SU-DHL-6 (cell line): ENCODE measurements at regions not wholly inside any gene's neighbourhood (a gene's known extent, or its start where the extent isn't known, plus 50 kb on each side); places are given as distances from the start of the nearest gene placed in this dataset.

ENCODE experiments used
- CTCF ChIP-seq: fragments of 200-600 bp; sonication (generic); IDR thresholded peaks from one replicate; pipeline ENCODE4 v1.5.1; 2017; ENCODE audit warnings: antibody characterized with exemption, mild to moderate bottlenecking, low read length, moderate library complexity; ENCODE audit not compliant: insufficient read depth, poor library complexity, severe bottlenecking
- EZH2phosphoT487 ChIP-seq: fragments of 200-600 bp; sonication (generic), shearing (Covaris generic); conservative IDR thresholded peaks from 2 replicates; pipeline ENCODE4 v1.6.1; 2018; ENCODE audit warnings: mild to moderate bottlenecking, antibody characterized with exemption, low read length, moderate library complexity, mixed read lengths

DNA sequence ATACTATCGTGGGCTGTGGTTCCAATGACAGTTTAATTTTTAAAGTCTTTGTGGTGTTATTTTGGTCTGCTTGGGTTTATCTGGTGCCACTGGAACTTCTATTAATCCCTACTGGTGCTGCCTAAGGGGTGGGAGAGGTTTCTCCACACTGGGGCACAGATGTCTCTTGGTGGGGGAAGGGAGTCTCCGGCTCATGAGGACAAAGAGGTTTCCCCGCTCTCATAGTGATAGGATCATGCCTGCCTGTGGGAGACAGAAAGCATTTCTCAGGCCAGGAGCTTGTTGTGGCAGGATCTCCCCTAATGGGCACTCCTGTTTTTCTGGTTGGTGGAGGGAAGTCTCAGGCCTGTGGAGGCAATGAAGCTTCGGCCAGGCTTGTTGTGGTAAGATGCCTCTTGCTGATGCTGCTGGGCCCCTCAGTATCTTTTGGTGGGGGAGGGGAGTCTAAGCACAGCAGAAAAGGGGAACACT lies 84.3 kb upstream of the THRB start:
- TF ChIP-seq CTCF (no peak), EZH2phosphoT487 (no peak)
